Hematopoietic multipotent progenitor cell (in vitro differentiated cells): ENCODE measurements at regions not wholly inside any gene's neighbourhood (a gene's known extent, or its start where the extent isn't known, plus 50 kb on each side); places are given as distances from the start of the nearest gene placed in this dataset.
"Not testable (repeated sequence)": the region's sequence is repeated elsewhere in the genome, so short reads cannot be mapped to it uniquely, and the experiment has no call there.

Experiments
- DNase-seq, 3 donors: peaks; one replicate each; pipeline ENCODE4 v3.0.0-alpha.2; 2011 to 2015; ENCODE audit warnings: low read depth in 2 of 3, low spot score in 2 of 3

GRCh38 chr17:53765609-53766008, 57.1 kb upstream of the KIF2B start:
- no peak for DNase-seq

GRCh38 chr17:53765129-53765528, 57.6 kb upstream of the KIF2B start:
- no peak for DNase-seq

- DNase-seq = no peak
Observed at GRCh38 chr17:53757559-53757958, 65.2 kb upstream of the KIF2B start.

GRCh38 chr17:53757116-53757515, 65.6 kb upstream of the KIF2B start:
- not testable (repeated sequence) for DNase-seq

GRCh38 chr17:53749178-53749577, 73.5 kb upstream of the KIF2B start:
- no peak for DNase-seq

- not testable (repeated sequence) for DNase-seq
Observed at GRCh38 chr17:53748159-53748820, 74.4 kb upstream of the KIF2B start.

- DNase-seq = no peak
Observed at GRCh38 chr17:53740312-53740711, 82.4 kb upstream of the KIF2B start.

- no peak for DNase-seq
Observed at GRCh38 chr17:53736516-53737240, 86.0 kb upstream of the KIF2B start.

GRCh38 chr17:53724726-53725125, 98.0 kb upstream of the KIF2B start:
- no peak for DNase-seq

- no peak for DNase-seq
Observed at GRCh38 chr17:53722407-53722806, 100.3 kb upstream of the KIF2B start.

- no peak for DNase-seq
Observed at GRCh38 chr17:53721101-53721500, 101.6 kb upstream of the KIF2B start.

- no peak for DNase-seq
Observed at GRCh38 chr17:53719229-53719628, 103.5 kb upstream of the KIF2B start.

- DNase-seq = no peak
Observed at GRCh38 chr17:53707566-53707965, 115.2 kb upstream of the KIF2B start.

GRCh38 chr17:53696286-53696685, 126.4 kb upstream of the KIF2B start:
- no peak for DNase-seq

- no peak for DNase-seq
Observed at GRCh38 chr17:53687324-53687723, 135.4 kb upstream of the KIF2B start.

- DNase-seq = no peak
Observed at GRCh38 chr17:53680745-53681144, 142.0 kb upstream of the KIF2B start.

- DNase-seq = no peak
Observed at GRCh38 chr17:53668854-53669253, 153.9 kb upstream of the KIF2B start.

GRCh38 chr17:53662608-53663007, 160.1 kb upstream of the KIF2B start:
- no peak for DNase-seq

- no peak for DNase-seq
Observed at GRCh38 chr17:53659181-53659580, 163.5 kb upstream of the KIF2B start.

- DNase-seq = no peak
Observed at GRCh38 chr17:53655591-53655990, 167.1 kb upstream of the KIF2B start.

- no peak for DNase-seq
Observed at GRCh38 chr17:53649201-53649600, 173.5 kb upstream of the KIF2B start.

GRCh38 chr17:53646835-53647234, 175.9 kb upstream of the KIF2B start:
- no peak for DNase-seq
